KMS-11 (cell line): ENCODE measurements at regions not wholly inside any gene's neighbourhood (a gene's known extent, or its start where the extent isn't known, plus 50 kb on each side); places are given as distances from the start of the nearest gene placed in this dataset.

Experiments used
- H2AFZ ChIP-seq: fragments of 200-600 bp; sonication (generic); 2 replicates; pipeline ENCODE4 v1.6.1; 2016; ENCODE audit warnings: antibody characterized with exemption, mixed run types, low read depth
- H3K27ac ChIP-seq: fragments of 200-600 bp; sonication (generic); 2 replicates; pipeline ENCODE4 v1.6.1; 2016; ENCODE audit warnings: mild to moderate bottlenecking, mixed run types
- H3K27me3 ChIP-seq: fragments of 200-600 bp; sonication (generic); 2 replicates; pipeline ENCODE4 v1.6.1; 2017; ENCODE audit warnings: mild to moderate bottlenecking, low read depth, mixed run types, moderate library complexity; ENCODE audit not compliant: insufficient read depth
- H3K36me3 ChIP-seq: fragments of 200-600 bp; sonication (generic); 2 replicates; pipeline ENCODE4 v1.6.1; 2017; ENCODE audit warnings: mild to moderate bottlenecking, mixed run types; ENCODE audit not compliant: insufficient read depth
- H3K4me1 ChIP-seq: fragments of 200-600 bp; sonication (generic); 2 replicates; pipeline ENCODE4 v1.6.1; 2016; ENCODE audit warnings: mild to moderate bottlenecking, low read depth, mixed run types; ENCODE audit not compliant: poor library complexity, severe bottlenecking
- H3K4me2 ChIP-seq: fragments of 200-600 bp; sonication (generic); 2 replicates; pipeline ENCODE4 v1.7.0; 2016; ENCODE audit warnings: mild to moderate bottlenecking, mixed run types
- H3K4me3 ChIP-seq: fragments of 200-600 bp; sonication (generic); IDR thresholded peaks from 2 replicates; pipeline ENCODE4 v1.6.1; 2017; ENCODE audit warnings: low read depth, low read length, mixed read lengths; ENCODE audit not compliant: insufficient read depth
- H3K79me2 ChIP-seq: fragments of 200-600 bp; sonication (generic); 2 replicates; pipeline ENCODE4 v1.6.1; 2016; ENCODE audit warnings: low read depth, mixed run types; ENCODE audit not compliant: insufficient read depth
- H3K9ac ChIP-seq: fragments of 200-600 bp; sonication (generic); 2 replicates; pipeline ENCODE4 v1.6.1; 2016; ENCODE audit warnings: mild to moderate bottlenecking, mixed run types
- H4K20me1 ChIP-seq: fragments of 200-600 bp; sonication (generic); 2 replicates; pipeline ENCODE4 v1.6.1; 2016; ENCODE audit warnings: mild to moderate bottlenecking, mixed run types; ENCODE audit not compliant: insufficient read depth
- TF ChIP-seq, protein P1 (sequence below): fragments of 200-600 bp; sonication (generic); conservative IDR thresholded peaks from 2 replicates; pipeline ENCODE4 v1.6.1; 2017; ENCODE audit warnings: low read depth, mild to moderate bottlenecking, antibody characterized with exemption, low read length, moderate library complexity, mixed read lengths

DNA sequence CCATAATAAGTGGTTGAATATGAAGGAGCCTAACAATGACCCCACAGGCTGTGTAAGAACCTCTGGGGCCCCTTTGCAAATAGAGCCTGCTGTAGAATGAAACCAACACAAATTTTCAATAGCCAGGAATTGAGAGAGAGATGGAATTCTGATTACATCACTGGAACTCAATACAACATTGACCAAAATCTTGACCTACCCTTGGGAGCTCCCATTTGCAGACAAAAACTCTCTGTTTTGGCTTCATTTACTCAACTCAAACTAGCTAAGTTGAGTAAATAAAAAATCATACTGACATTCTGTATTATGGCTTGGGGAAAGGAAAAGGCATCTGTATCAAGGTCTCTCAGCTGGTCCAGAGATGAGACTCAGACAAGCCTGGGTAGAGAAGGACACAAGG lies 91.0 kb downstream of the TBX3 start:
- Histone ChIP-seq H3K9ac (no peak overlapping the region), H2AFZ (no peak overlapping the region), H3K27ac (no peak overlapping the region), H3K27me3 (no peaks in the 10 kb centered on the region), H3K4me3 (no peak overlapping the region), H3K4me1 (no peaks in the 10 kb centered on the region), H3K79me2 (no peaks in the 10 kb centered on the region), H3K36me3 (no peaks in the 10 kb centered on the region), H4K20me1 (no peaks in the 10 kb centered on the region), H3K4me2 (no peak overlapping the region)
- TF ChIP-seq, protein P1, sequence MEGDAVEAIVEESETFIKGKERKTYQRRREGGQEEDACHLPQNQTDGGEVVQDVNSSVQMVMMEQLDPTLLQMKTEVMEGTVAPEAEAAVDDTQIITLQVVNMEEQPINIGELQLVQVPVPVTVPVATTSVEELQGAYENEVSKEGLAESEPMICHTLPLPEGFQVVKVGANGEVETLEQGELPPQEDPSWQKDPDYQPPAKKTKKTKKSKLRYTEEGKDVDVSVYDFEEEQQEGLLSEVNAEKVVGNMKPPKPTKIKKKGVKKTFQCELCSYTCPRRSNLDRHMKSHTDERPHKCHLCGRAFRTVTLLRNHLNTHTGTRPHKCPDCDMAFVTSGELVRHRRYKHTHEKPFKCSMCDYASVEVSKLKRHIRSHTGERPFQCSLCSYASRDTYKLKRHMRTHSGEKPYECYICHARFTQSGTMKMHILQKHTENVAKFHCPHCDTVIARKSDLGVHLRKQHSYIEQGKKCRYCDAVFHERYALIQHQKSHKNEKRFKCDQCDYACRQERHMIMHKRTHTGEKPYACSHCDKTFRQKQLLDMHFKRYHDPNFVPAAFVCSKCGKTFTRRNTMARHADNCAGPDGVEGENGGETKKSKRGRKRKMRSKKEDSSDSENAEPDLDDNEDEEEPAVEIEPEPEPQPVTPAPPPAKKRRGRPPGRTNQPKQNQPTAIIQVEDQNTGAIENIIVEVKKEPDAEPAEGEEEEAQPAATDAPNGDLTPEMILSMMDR = no peak

DNA sequence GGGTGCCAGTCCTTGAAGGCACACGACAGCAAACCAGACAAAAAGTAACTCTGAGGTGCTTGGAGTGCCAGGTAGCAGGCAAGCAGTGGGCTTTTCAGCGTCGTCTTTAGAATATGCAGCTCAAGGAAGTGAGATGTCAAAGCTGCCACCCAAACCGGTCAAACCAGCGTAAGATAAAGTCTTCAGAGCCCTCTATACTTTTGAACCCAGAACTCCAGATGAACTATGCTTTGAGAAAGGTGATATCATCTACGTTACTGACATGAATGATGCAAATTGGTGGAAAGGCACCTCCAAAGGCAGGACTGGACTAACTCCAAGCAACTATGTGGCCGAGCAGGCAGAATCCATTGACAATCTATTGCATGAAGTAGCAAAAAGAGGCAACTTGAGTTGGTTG lies 95.9 kb downstream of the TBX3 start:
- Histone ChIP-seq H3K4me3 (no peak overlapping the region), H3K9ac (no peak overlapping the region), H2AFZ (no peak overlapping the region), H4K20me1 (no peaks in the 10 kb centered on the region), H3K27ac (no peak overlapping the region), H3K4me1 (no peaks in the 10 kb centered on the region), H3K79me2 (no peaks in the 10 kb centered on the region), H3K4me2 (no peak overlapping the region), H3K36me3 (no peaks in the 10 kb centered on the region), H3K27me3 (no peaks in the 10 kb centered on the region)
- TF ChIP-seq, protein P1 = no peak

DNA sequence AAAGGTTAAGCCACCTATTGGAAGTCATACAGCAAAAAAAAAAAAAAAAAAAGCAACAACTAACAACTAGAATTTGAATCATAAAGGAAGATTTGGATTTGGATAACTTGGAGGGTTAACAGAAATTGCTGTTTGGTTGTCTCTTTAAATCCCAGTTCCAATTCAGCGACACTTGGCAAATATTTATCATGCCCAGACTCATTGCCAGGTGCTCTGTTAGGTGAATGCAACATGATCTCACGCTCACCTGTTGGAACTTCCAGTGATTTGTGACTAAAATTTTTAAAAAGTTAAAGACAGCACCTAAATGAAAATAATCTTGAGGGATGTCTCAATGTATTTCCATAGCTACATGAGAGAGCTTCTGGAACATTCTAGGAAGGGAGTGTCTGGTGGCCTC lies 103.7 kb downstream of the TBX3 start:
- no peak overlapping the region for H3K9ac ChIP-seq
- H2AFZ ChIP-seq = no peak overlapping the region

DNA sequence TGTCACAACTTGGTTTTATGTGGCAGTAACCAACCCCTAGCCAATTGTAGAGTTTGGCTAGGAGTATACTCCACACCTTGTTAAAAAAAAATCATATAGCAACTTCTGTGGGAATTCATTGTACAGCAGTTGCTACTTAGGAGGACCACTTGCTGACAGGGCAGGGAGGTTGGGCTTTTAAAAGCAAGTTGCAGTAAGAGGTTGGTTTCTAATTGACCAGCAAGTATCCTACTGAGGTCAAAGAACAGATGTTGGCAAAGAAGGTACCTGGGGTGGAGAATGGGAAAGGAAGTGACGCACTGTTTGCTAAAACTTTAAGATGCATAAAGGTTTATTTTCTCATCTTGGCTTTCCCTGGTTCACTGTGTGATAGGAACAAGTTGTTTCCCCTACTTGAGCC lies 104.6 kb downstream of the TBX3 start:
- TF ChIP-seq, protein P1 = no peak
- no peaks in the 10 kb centered on the region for H3K27me3 ChIP-seq
- no peak overlapping the region for H2AFZ ChIP-seq
- no peaks in the 10 kb centered on the region for H4K20me1 ChIP-seq
- H3K4me3 ChIP-seq = no peak overlapping the region
- no peaks in the 10 kb centered on the region for H3K36me3 ChIP-seq
- no peak overlapping the region for H3K27ac ChIP-seq
- H3K9ac ChIP-seq = no peak overlapping the region
- no peaks in the 10 kb centered on the region for H3K79me2 ChIP-seq
- H3K4me2 ChIP-seq = no peak overlapping the region
- H3K4me1 ChIP-seq = no peaks in the 10 kb centered on the region

More for the DNA sequence above, 103.7 kb downstream of the TBX3 start:
- Histone ChIP-seq H4K20me1 (no peaks in the 10 kb centered on the region), H3K4me1 (no peaks in the 10 kb centered on the region), H3K36me3 (no peaks in the 10 kb centered on the region), H3K79me2 (no peaks in the 10 kb centered on the region), H3K4me2 (no peak overlapping the region), H3K27me3 (no peaks in the 10 kb centered on the region), H3K27ac (no peak overlapping the region), H3K4me3 (no peak overlapping the region)
- TF ChIP-seq, protein P1 = no peak

DNA sequence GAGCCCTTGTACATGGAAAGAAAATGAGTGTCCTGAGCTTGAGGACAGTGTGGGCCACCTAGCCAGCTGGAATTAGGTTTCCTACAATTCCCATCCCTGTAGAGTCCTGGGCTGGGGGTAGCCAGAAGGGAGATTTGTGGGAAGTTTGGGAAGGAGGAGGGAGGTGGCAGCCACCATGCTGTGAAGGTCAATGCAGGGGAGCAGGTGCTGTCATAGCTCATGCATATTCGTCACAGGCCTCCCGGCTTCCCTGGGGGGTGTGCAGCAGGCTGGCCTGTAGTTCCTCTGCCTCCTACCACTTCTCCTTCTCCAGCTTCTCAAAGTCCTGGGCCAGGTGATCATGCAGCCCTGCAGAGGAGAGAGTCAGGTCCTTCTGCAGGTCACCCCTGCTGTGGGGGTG lies 121.3 kb downstream of the TBX3 start:
- Histone ChIP-seq H3K27me3 (no peaks in the 10 kb centered on the region), H4K20me1 (no peaks in the 10 kb centered on the region), H3K9ac (no peak overlapping the region), H3K27ac (no peak overlapping the region), H3K4me3 (no peak overlapping the region), H3K4me1 (no peaks in the 10 kb centered on the region), H3K4me2 (no peak overlapping the region), H3K79me2 (no peaks in the 10 kb centered on the region), H2AFZ (no peak overlapping the region), H3K36me3 (no peaks in the 10 kb centered on the region)
- TF ChIP-seq, protein P1 = no peak
